ENCODE measurements at regions not wholly inside any gene's neighbourhood (a gene's known extent, or its start where the extent isn't known, plus 50 kb on each side); places are given as distances from the start of the nearest gene placed in this dataset.

GRCh38 chr1:188397521-188397920 lies 1568.8 kb downstream of the PLA2G4A start:
- TF ChIP-seq CTCF (IDR thresholded peaks at IDR 0.05; ENCODE audit: poor library complexity, severe bottlenecking), result no peak
- no peak for TF ChIP-seq SMC3 (conservative IDR thresholded peaks at IDR 0.05; ENCODE audit: poor library complexity)
- no peak for TF ChIP-seq EZH2 (IDR thresholded peaks at IDR 0.05; ENCODE audit: borderline replicate concordance, insufficient read depth, low read length, poor library complexity, severe bottlenecking)
- TF ChIP-seq EP300 (conservative IDR thresholded peaks at IDR 0.05; ENCODE audit: poor library complexity, severe bottlenecking), result no peak
